ENCODE measurements at regions not wholly inside any gene's neighbourhood (a gene's known extent, or its start where the extent isn't known, plus 50 kb on each side); places are given as distances from the start of the nearest gene placed in this dataset.

DNA sequence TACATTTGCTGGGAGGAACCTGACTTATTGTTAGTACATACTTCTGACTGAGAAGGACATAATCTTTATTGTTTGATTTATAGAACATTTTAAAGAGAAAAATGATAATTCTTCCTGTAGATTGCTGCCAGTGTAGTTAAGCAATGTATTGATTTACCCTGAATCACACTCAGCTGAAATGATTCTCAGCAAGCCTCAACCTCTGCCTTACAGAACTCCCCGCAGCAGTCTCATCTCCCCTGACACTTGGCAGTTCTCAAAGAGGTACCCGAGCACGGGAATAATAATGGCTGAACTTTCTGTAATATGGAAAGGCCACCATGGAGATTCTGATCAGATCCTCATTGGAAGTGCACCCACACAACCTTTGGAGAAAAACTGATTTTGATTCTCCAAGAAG lies 74.9 kb upstream of the RFX3 start:
- Histone ChIP-seq H3K36me3 (no peaks in the 10 kb centered on the region), H3K4me3 (no peak overlapping the region), H3K9me3 (no peaks in the 10 kb centered on the region), H3K27me3 (no peaks in the 10 kb centered on the region), H3K4me1 (no peaks in the 10 kb centered on the region), H3K27ac (no peak overlapping the region)
- no peak for ATAC-seq
- no peak for DNase-seq
- TF ChIP-seq POLR2A (IDR thresholded peaks at IDR 0.05), result no peak
- TF ChIP-seq, protein P1, sequence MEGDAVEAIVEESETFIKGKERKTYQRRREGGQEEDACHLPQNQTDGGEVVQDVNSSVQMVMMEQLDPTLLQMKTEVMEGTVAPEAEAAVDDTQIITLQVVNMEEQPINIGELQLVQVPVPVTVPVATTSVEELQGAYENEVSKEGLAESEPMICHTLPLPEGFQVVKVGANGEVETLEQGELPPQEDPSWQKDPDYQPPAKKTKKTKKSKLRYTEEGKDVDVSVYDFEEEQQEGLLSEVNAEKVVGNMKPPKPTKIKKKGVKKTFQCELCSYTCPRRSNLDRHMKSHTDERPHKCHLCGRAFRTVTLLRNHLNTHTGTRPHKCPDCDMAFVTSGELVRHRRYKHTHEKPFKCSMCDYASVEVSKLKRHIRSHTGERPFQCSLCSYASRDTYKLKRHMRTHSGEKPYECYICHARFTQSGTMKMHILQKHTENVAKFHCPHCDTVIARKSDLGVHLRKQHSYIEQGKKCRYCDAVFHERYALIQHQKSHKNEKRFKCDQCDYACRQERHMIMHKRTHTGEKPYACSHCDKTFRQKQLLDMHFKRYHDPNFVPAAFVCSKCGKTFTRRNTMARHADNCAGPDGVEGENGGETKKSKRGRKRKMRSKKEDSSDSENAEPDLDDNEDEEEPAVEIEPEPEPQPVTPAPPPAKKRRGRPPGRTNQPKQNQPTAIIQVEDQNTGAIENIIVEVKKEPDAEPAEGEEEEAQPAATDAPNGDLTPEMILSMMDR (IDR thresholded peaks at IDR 0.05 in 4 of 5, conservative IDR thresholded peaks at IDR 0.05 in 1 of 5), result no peak
- in situ Hi-C loops (cut with MboI; ENCODE audit: low sequenced_read_pairs in 4 of 4) (no loop called here), intact Hi-C loops (cut with DNase I; ENCODE audit: low total_unique reads) (no loop called here)

DNA sequence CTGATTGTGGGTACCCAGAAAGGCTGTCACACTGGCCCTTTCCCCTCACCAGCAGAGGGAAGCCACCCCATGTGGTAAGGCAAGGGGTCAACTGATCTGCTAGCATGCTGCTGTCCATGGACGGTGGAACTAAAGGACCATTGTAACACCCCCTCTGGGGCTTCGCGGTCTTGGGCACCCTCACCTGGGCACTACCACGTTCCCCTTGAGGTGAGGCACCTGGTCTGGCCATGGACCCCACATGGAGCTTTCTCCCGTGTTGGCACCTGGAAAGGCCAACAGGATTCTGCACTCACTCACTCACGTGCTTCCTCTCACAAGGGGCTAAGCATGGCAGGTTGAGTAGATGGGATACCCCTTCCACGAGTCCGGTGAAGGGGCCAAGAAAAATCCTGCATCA lies 72.0 kb upstream of the RFX3 start:
- intact Hi-C loops (cut with DNase I; ENCODE audit: low total_unique reads), result no loop called here
- Histone ChIP-seq H3K27me3 (no peaks in the 10 kb centered on the region), H3K4me3 (no peak overlapping the region), H3K36me3 (no peaks in the 10 kb centered on the region), H3K9me3 (no peaks in the 10 kb centered on the region), H3K27ac (no peak overlapping the region), H3K4me1 (no peaks in the 10 kb centered on the region)
- DNase-seq, result no peak
- TF ChIP-seq, protein P1 (IDR thresholded peaks at IDR 0.05 in 4 of 5, conservative IDR thresholded peaks at IDR 0.05 in 1 of 5), result no peak
- no peak for TF ChIP-seq POLR2A (IDR thresholded peaks at IDR 0.05)
- ATAC-seq, result no peak
- in situ Hi-C loops (cut with MboI; ENCODE audit: low sequenced_read_pairs in 4 of 4), result no loop called here

DNA sequence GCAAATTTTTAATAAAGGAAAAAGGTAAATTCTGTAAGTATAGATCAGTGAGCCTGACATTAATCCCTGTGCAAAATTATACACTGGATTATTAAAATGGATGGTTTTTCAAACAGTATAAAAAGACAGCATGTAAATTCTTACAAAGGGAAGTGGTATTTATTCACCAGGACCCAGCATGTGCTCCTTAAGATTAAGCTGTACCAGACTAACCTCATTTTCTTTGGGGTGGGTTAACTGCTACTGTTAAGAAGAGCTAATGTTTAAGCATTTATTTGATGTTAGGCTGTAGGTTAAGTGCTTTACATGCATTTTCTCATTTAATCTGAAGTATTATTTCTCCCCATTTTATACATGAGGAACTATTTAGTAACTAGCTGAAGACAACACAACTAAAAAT lies 60.3 kb upstream of the RFX3 start:
- no peaks in the 10 kb centered on the region for H3K9me3 ChIP-seq
- intact Hi-C loops (cut with DNase I; ENCODE audit: low total_unique reads), result no loop called here
- no peak for ATAC-seq
- TF ChIP-seq POLR2A (IDR thresholded peaks at IDR 0.05), result no peak
- TF ChIP-seq, protein P1 (IDR thresholded peaks at IDR 0.05 in 4 of 5, conservative IDR thresholded peaks at IDR 0.05 in 1 of 5), result no peak
- in situ Hi-C loops (cut with MboI; ENCODE audit: low sequenced_read_pairs in 4 of 4), result no loop called here
- no peaks in the 10 kb centered on the region for H3K27me3 ChIP-seq
- DNase-seq, result no peak
- no peaks in the 10 kb centered on the region for H3K4me1 ChIP-seq
- H3K27ac ChIP-seq, result no peak overlapping the region
- no peaks in the 10 kb centered on the region for H3K36me3 ChIP-seq
- H3K4me3 ChIP-seq, result no peak overlapping the region

DNA sequence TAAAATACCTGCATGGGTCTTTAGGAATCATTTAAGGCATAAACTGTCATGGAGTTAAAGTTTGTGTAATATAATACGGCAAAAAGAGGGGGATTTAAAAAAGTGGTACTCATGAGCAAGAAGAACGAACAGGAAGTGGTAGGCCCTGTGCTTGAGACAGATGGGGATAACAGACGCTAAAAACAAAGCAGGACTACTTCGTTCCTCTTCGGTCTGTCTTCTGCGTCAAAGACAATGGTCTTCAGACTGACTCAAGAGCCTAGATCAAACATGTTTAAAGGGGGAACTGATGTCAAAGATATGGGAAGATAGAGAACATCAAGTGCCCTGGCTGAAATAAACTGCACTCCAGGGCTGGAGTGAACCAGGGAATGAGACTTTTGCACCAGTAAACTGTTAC lies 59.8 kb upstream of the RFX3 start:
- no peaks in the 10 kb centered on the region for H3K4me1 ChIP-seq
- no peaks in the 10 kb centered on the region for H3K9me3 ChIP-seq
- no peaks in the 10 kb centered on the region for H3K27me3 ChIP-seq
- no peak for TF ChIP-seq POLR2A (IDR thresholded peaks at IDR 0.05)
- TF ChIP-seq, protein P1 (IDR thresholded peaks at IDR 0.05 in 4 of 5, conservative IDR thresholded peaks at IDR 0.05 in 1 of 5), result no peak
- no peak overlapping the region for H3K4me3 ChIP-seq
- no peak for ATAC-seq
- intact Hi-C loops (cut with DNase I; ENCODE audit: low total_unique reads) (no loop called here), in situ Hi-C loops (cut with MboI; ENCODE audit: low sequenced_read_pairs in 4 of 4) (no loop called here)
- no peaks in the 10 kb centered on the region for H3K36me3 ChIP-seq
- no peak for DNase-seq
- H3K27ac ChIP-seq, result no peak overlapping the region

DNA sequence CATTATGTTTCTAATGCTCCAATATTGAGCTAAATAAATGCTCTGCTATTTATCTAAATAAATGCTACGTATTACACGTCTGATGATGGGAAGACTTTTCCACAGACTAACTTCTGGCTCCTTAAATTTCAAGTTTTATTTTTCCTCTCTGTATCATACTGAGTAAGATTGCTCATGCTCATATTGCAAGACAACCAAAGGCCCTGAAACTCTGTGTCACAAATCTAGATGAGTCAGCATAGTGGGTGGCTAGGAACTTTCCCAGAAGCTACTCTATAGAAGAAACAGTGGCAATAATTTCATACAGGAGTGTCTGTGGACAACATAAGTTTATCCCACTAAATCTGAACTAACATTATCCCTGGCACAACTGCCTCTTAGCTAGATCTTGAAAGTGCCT lies 53.0 kb upstream of the RFX3 start:
- Histone ChIP-seq H3K27ac (no peak overlapping the region), H3K4me3 (no peak overlapping the region), H3K27me3 (no peaks in the 10 kb centered on the region), H3K4me1 (no peaks in the 10 kb centered on the region), H3K9me3 (no peaks in the 10 kb centered on the region), H3K36me3 (no peaks in the 10 kb centered on the region)
- no peak for ATAC-seq
- TF ChIP-seq, protein P1 (IDR thresholded peaks at IDR 0.05 in 4 of 5, conservative IDR thresholded peaks at IDR 0.05 in 1 of 5), result no peak
- no peak for TF ChIP-seq POLR2A (IDR thresholded peaks at IDR 0.05)
- intact Hi-C loops (cut with DNase I; ENCODE audit: low total_unique reads) (no loop called here), in situ Hi-C loops (cut with MboI; ENCODE audit: low sequenced_read_pairs in 4 of 4) (no loop called here)
- no peak for DNase-seq

All from gastrocnemius medialis (tissue), 4 donors.